ENCODE measurements at regions not wholly inside any gene's neighbourhood (a gene's known extent, or its start where the extent isn't known, plus 50 kb on each side); places are given as distances from the start of the nearest gene placed in this dataset.
A peak's percentile ranks its signal among the peaks of the same experiment; 100 is the strongest.

- no peak for TF ChIP-seq CTCF (IDR thresholded peaks at IDR 0.05)
- Histone ChIP-seq H3K27ac (no peak overlapping the region), H3K4me3 (no peak overlapping the region), H3K36me3 (no peaks in the 10 kb centered on the region), H3K27me3 (no peaks in the 10 kb centered on the region), H3K4me1 (no peaks in the 10 kb centered on the region), H3K9me3 (no peaks in the 10 kb centered on the region)
- DNase-seq (ENCODE audit: low spot score in 2 of 2): no peak
- intact Hi-C loops (cut with DNase I): no loop called here
Observed at GRCh38 chr16:64468515-64469090, 653.3 kb downstream of the CDH11 start.

DNA sequence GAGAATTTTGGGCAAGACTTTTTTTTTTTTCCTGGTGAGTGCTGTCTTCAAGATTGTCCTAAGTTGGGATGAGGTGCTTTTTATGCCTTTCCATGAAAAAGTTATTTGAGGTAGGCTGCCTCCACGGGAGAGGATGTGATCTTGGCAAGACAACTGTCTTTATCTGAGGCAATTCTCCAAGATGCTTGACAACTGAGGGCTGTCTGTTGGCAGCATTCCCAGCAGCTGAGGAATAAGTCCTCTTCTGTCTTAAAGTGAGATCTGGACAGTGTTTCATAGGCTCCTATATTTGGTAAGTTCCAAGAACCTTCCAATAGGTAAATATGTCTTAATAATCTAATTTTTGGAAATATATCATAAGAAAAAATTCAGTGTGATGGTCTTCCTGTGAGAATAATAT lies 662.0 kb downstream of the CDH11 start:
- no peaks in the 10 kb centered on the region for H3K4me1 ChIP-seq
- no peak overlapping the region for H3K27ac ChIP-seq
- intact Hi-C loops (cut with DNase I): no loop called here
- H3K4me3 ChIP-seq: no peak overlapping the region
- H3K27me3 ChIP-seq: no peaks in the 10 kb centered on the region
- H3K9me3 ChIP-seq: no peaks in the 10 kb centered on the region
- DNase-seq (ENCODE audit: low spot score in 2 of 2): no peak
- no peak for TF ChIP-seq CTCF (IDR thresholded peaks at IDR 0.05)
- no peaks in the 10 kb centered on the region for H3K36me3 ChIP-seq

DNA sequence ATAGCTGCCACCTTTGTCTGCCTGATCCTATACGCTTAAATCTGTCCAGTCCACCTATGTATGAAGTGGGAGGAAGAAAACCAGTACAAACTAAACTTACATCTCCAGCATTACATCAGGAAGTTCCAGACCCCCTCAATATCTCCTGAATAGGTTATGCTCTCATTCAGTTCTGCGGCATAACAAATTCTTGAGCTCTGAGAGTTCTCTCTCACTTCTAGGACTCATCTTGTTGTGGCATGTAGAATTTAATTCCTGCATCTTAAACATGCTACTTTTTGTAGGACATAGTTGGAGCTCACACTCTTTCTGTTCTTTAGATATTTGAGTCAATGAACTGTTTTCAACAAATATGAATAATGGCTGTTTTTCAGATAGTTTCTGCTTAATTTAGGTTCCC lies 662.5 kb downstream of the CDH11 start:
- Histone ChIP-seq H3K27ac (no peak overlapping the region), H3K36me3 (no peaks in the 10 kb centered on the region), H3K27me3 (no peaks in the 10 kb centered on the region), H3K4me1 (no peaks in the 10 kb centered on the region), H3K9me3 (no peaks in the 10 kb centered on the region), H3K4me3 (no peak overlapping the region)
- no peak for TF ChIP-seq CTCF (IDR thresholded peaks at IDR 0.05)
- intact Hi-C loops (cut with DNase I): no loop called here
- no peak for DNase-seq (ENCODE audit: low spot score in 2 of 2)

GRCh38 chr16:64455275-64455674 lies 666.6 kb downstream of the CDH11 start:
- no peaks in the 10 kb centered on the region for H3K4me1 ChIP-seq
- peak in 1 of 3 experiments; percentile 32 for TF ChIP-seq CTCF (IDR thresholded peaks at IDR 0.05)
- H3K27ac ChIP-seq: no peak overlapping the region
- DNase-seq (ENCODE audit: low spot score in 2 of 2): no peak
- H3K27me3 ChIP-seq: no peaks in the 10 kb centered on the region
- no peak overlapping the region for H3K4me3 ChIP-seq
- H3K36me3 ChIP-seq: no peaks in the 10 kb centered on the region
- H3K9me3 ChIP-seq: no peaks in the 10 kb centered on the region
- intact Hi-C loops (cut with DNase I): no loop called here

- TF ChIP-seq CTCF (IDR thresholded peaks at IDR 0.05): no peak
Observed at GRCh38 chr16:64453646-64454045, 668.2 kb downstream of the CDH11 start.

DNA sequence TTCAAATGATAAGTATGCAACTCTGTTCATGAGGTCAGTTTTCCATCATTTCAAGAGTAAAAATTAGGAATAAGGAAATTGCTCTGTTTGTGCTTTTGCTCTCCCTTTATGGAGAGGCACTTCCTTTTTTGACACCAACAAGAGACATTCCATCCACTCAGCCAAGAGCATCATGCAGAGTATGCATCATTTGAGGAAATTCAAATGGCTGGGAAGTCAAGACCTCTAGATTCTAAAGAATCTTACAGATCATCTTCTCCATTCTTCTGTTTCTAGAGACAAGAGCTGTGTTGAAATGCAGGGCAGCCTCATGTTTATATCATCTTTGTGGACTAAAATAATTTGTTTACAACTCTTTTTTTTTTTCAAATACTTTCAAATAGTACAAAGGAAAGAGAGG lies 669.4 kb downstream of the CDH11 start:
- no peak for TF ChIP-seq CTCF (IDR thresholded peaks at IDR 0.05)
- Histone ChIP-seq H3K27ac (no peak overlapping the region), H3K27me3 (no peaks in the 10 kb centered on the region), H3K4me1 (no peaks in the 10 kb centered on the region), H3K9me3 (no peaks in the 10 kb centered on the region), H3K36me3 (no peaks in the 10 kb centered on the region), H3K4me3 (no peak overlapping the region)
- intact Hi-C loops (cut with DNase I): no loop called here
- DNase-seq (ENCODE audit: low spot score in 2 of 2): no peak

More at GRCh38 chr16:64453646-64454045, 668.2 kb downstream of the CDH11 start:
- H3K27me3 ChIP-seq: no peaks in the 10 kb centered on the region
- intact Hi-C loops (cut with DNase I): no loop called here
- DNase-seq (ENCODE audit: low spot score in 2 of 2): no peak
- no peaks in the 10 kb centered on the region for H3K36me3 ChIP-seq
- H3K4me3 ChIP-seq: no peak overlapping the region
- H3K9me3 ChIP-seq: no peaks in the 10 kb centered on the region
- H3K27ac ChIP-seq: no peak overlapping the region
- H3K4me1 ChIP-seq: no peaks in the 10 kb centered on the region

Measured in ascending aorta (tissue), 2 donors.